ENCODE measurements at regions not wholly inside any gene's neighbourhood (a gene's known extent, or its start where the extent isn't known, plus 50 kb on each side); places are given as distances from the start of the nearest gene placed in this dataset.

DNA sequence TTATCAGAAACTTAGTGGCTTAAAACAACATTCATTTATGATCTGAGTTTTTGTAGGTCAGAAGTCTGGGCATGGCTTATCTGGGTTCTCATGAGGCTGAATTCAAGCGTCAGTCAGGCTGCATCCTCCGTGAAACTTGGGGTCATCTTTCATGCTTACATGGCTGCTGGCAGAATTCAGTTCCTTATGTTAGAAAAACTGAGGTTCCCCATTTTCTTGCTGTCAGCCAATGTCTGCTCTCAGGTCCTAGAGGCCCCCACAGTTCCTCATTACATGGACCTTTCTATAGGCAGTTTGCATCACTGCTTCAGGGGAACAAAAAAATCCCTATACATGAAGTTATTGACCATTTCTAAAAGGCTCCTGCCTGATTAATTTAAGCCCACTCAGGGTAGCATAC lies 83.8 kb upstream of the NMUR2 start:
- no peak overlapping the region for H3K4me3 ChIP-seq
- TF ChIP-seq, protein P1, sequence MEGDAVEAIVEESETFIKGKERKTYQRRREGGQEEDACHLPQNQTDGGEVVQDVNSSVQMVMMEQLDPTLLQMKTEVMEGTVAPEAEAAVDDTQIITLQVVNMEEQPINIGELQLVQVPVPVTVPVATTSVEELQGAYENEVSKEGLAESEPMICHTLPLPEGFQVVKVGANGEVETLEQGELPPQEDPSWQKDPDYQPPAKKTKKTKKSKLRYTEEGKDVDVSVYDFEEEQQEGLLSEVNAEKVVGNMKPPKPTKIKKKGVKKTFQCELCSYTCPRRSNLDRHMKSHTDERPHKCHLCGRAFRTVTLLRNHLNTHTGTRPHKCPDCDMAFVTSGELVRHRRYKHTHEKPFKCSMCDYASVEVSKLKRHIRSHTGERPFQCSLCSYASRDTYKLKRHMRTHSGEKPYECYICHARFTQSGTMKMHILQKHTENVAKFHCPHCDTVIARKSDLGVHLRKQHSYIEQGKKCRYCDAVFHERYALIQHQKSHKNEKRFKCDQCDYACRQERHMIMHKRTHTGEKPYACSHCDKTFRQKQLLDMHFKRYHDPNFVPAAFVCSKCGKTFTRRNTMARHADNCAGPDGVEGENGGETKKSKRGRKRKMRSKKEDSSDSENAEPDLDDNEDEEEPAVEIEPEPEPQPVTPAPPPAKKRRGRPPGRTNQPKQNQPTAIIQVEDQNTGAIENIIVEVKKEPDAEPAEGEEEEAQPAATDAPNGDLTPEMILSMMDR (IDR thresholded peaks at IDR 0.05; ENCODE audit: control extremely low read depth, extremely low read depth) = no peak
- ATAC-seq (ENCODE audit: insufficient read depth, low FRiP score) = no peak
- no peak overlapping the region for H3K27ac ChIP-seq (ENCODE audit: low read depth in 1 of 2, low read length in 1 of 2)
- H3K27me3 ChIP-seq (ENCODE audit: control insufficient read depth in 3 of 3, insufficient read depth in 3 of 3, low read length in 2 of 3) = no peaks in the 10 kb centered on the region
- H3K9me3 ChIP-seq (ENCODE audit: control insufficient read depth in 4 of 4, insufficient read depth in 3 of 4, low read length in 3 of 4) = no peaks in the 10 kb centered on the region
- no peak for DNase-seq
- no peak overlapping the region for H3K9ac ChIP-seq (ENCODE audit: insufficient read depth in 1 of 2, low read length in 2 of 2)
- 60 to 81% methylated on average over 2 of the region's 2 CpGs for WGBS, 2 donors
- H3K4me1 ChIP-seq (ENCODE audit: control insufficient read depth in 5 of 5, insufficient read depth in 5 of 5, low read length in 5 of 5) = no peaks in the 10 kb centered on the region
- H3K36me3 ChIP-seq (ENCODE audit: control insufficient read depth in 4 of 4, insufficient read depth in 4 of 4, low read length in 4 of 4) = no peaks in the 10 kb centered on the region

DNA sequence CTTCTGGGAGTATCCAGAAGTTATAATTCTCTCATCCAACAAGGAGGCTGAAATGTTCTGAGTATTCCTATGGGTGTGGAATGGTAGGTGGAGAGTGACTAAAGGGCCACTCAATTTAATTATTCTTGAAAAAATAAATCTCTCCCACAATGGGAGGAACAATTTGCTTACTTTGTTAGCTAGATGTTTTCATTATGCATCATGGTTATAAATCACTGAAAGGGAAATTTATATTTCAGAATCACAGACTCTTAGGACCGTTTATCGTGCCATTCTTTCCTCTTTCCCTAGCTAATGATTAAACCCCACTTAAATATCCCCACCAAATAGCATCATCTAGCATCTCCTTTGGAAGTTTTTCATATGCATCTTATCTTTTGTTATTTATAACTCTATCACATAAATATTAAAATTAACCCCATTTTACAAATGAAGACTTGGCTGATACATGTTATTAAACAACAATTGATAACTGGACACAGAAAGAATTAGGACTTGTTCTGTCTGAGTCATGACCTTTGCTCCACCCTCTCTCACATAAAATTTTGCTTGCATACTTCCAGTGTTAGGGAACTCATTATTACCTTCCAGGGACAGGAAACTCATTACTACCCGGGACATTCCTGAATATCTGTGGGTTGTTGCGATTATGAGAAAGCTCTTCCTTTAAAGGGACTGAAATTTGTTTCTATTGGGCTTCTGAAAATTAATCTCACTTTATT lies 94.9 kb upstream of the NMUR2 start:
- DNase-seq (no peak), ATAC-seq (ENCODE audit: insufficient read depth, low FRiP score) (no peak)
- peaks cover 0 to 2% (median 0%) of the 10 kb centered on the region in 4 donors for H3K9me3 ChIP-seq (ENCODE audit: control insufficient read depth in 4 of 4, insufficient read depth in 3 of 4, low read length in 3 of 4)
- TF ChIP-seq, protein P1 (IDR thresholded peaks at IDR 0.05; ENCODE audit: control extremely low read depth, extremely low read depth) = no peak
- no peak overlapping the region for H3K27ac ChIP-seq (ENCODE audit: low read depth in 1 of 2, low read length in 1 of 2)
- H3K27me3 ChIP-seq (ENCODE audit: control insufficient read depth in 3 of 3, insufficient read depth in 3 of 3, low read length in 2 of 3) = no peaks in the 10 kb centered on the region
- H3K36me3 ChIP-seq (ENCODE audit: control insufficient read depth in 4 of 4, insufficient read depth in 4 of 4, low read length in 4 of 4) = no peaks in the 10 kb centered on the region
- H3K4me3 ChIP-seq = no peak overlapping the region
- WGBS, 2 donors = 38 to 50% methylated on average over 4 of the region's 4 CpGs
- H3K9ac ChIP-seq (ENCODE audit: insufficient read depth in 1 of 2, low read length in 2 of 2) = no peak overlapping the region
- no peaks in the 10 kb centered on the region for H3K4me1 ChIP-seq (ENCODE audit: control insufficient read depth in 5 of 5, insufficient read depth in 5 of 5, low read length in 5 of 5)

DNA sequence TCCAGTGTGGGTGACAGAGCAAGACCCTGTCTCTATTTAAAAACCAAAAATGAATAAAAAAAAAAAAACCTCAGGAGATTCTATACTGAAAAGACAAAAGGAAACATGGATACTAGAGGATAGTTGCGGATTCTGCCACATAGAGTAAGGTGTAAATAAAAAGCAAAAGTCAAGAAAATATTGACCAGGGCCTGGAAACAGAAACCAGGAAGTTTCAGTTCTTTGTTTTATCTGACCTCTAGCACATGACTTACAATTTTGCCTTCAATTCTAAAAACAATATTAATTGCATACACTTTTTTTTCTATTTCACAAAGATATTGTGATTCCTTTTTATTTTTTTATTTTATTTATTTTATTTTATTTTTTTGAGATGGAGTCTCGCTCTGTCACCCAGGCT lies 96.2 kb upstream of the NMUR2 start:
- H3K9me3 ChIP-seq (ENCODE audit: control insufficient read depth in 4 of 4, insufficient read depth in 3 of 4, low read length in 3 of 4) = peaks cover 0 to 2% (median 0%) of the 10 kb centered on the region in 4 donors
- H3K36me3 ChIP-seq (ENCODE audit: control insufficient read depth in 4 of 4, insufficient read depth in 4 of 4, low read length in 4 of 4) = no peaks in the 10 kb centered on the region
- no peaks in the 10 kb centered on the region for H3K27me3 ChIP-seq (ENCODE audit: control insufficient read depth in 3 of 3, insufficient read depth in 3 of 3, low read length in 2 of 3)
- no peak overlapping the region for H3K4me3 ChIP-seq
- no peak overlapping the region for H3K9ac ChIP-seq (ENCODE audit: insufficient read depth in 1 of 2, low read length in 2 of 2)
- ATAC-seq (ENCODE audit: insufficient read depth, low FRiP score) = no peak
- TF ChIP-seq, protein P1 (IDR thresholded peaks at IDR 0.05; ENCODE audit: control extremely low read depth, extremely low read depth) = no peak
- H3K27ac ChIP-seq (ENCODE audit: low read depth in 1 of 2, low read length in 1 of 2) = no peak overlapping the region
- no peak for DNase-seq
- H3K4me1 ChIP-seq (ENCODE audit: control insufficient read depth in 5 of 5, insufficient read depth in 5 of 5, low read length in 5 of 5) = no peaks in the 10 kb centered on the region
- 91 to 97% methylated on average over 2 of the region's 2 CpGs for WGBS, 2 donors

DNA sequence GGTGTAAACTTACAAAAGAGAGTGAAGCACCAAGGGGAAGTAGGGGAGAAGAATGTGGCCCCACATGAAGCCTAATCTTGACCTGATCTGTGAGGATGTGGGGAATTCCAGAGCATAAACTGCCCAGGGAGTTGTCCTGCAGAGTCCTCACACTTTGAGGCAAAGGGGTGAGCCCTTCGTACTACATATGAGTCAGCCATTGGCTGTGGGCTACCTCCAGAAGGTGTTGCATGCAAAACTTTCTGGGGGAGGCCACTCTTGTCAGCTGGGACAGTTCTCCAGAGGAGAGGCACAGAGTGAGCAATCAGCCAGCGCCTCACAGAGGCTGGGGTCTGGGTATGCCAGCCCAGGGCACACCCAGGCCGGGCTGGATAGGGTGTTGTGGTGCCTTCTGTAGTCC lies 98.1 kb upstream of the NMUR2 start:
- H3K9ac ChIP-seq (ENCODE audit: insufficient read depth in 1 of 2, low read length in 2 of 2) = no peak overlapping the region
- ATAC-seq (ENCODE audit: insufficient read depth, low FRiP score) (no peak), DNase-seq (no peak)
- H3K27ac ChIP-seq (ENCODE audit: low read depth in 1 of 2, low read length in 1 of 2) = no peak overlapping the region
- no peak overlapping the region for H3K4me3 ChIP-seq
- WGBS, 2 donors = 89 to 93% methylated on average over 3 of the region's 3 CpGs
- TF ChIP-seq, protein P1 (IDR thresholded peaks at IDR 0.05; ENCODE audit: control extremely low read depth, extremely low read depth) = no peak
- no peaks in the 10 kb centered on the region for H3K36me3 ChIP-seq (ENCODE audit: control insufficient read depth in 4 of 4, insufficient read depth in 4 of 4, low read length in 4 of 4)
- H3K9me3 ChIP-seq (ENCODE audit: control insufficient read depth in 4 of 4, insufficient read depth in 3 of 4, low read length in 3 of 4) = peaks cover 0 to 2% (median 0%) of the 10 kb centered on the region in 4 donors
- H3K4me1 ChIP-seq (ENCODE audit: control insufficient read depth in 5 of 5, insufficient read depth in 5 of 5, low read length in 5 of 5) = no peaks in the 10 kb centered on the region
- H3K27me3 ChIP-seq (ENCODE audit: control insufficient read depth in 3 of 3, insufficient read depth in 3 of 3, low read length in 2 of 3) = peaks cover 0 to 4% (median 0%) of the 10 kb centered on the region in 3 donors

All from lung (tissue), 11 donors.